NT2/D1 (cell line): ENCODE measurements at regions not wholly inside any gene's neighbourhood (a gene's known extent, or its start where the extent isn't known, plus 50 kb on each side); places are given as distances from the start of the nearest gene placed in this dataset.
"Not testable (repeated sequence)": the region's sequence is repeated elsewhere in the genome, so short reads cannot be mapped to it uniquely, and the experiment has no call there.

Experiments
- DNase-seq: peaks from one replicate; pipeline ENCODE4 v3.0.0-alpha.2; 2011; ENCODE audit warnings: low read depth, low spot score
- H3K27me3 ChIP-seq: 2 replicates; pipeline ENCODE4 v1.6.0; 2011; ENCODE audit warnings: mild to moderate bottlenecking; ENCODE audit not compliant: insufficient read length, insufficient read depth
- H3K36me3 ChIP-seq: 2 replicates; pipeline ENCODE4 v1.6.1; 2011; ENCODE audit warnings: mild to moderate bottlenecking, low read length, mixed read lengths; ENCODE audit not compliant: insufficient read depth, insufficient read length
- H3K4me1 ChIP-seq: 2 replicates; pipeline ENCODE4 v1.5.1; 2011; ENCODE audit not compliant: insufficient read depth, insufficient read length
- H3K4me3 ChIP-seq: 2 replicates; pipeline ENCODE4 v1.5.1; 2011; ENCODE audit warnings: low read depth; ENCODE audit not compliant: insufficient read length
- H3K9ac ChIP-seq: 2 replicates; pipeline ENCODE4 v1.6.0; 2011; ENCODE audit warnings: low read depth; ENCODE audit not compliant: insufficient read length
- H3K9me3 ChIP-seq: 2 replicates; pipeline ENCODE4 v1.5.1; 2011; ENCODE audit warnings: mild to moderate bottlenecking, low read length; ENCODE audit not compliant: insufficient read depth
- SUZ12 ChIP-seq: IDR thresholded peaks from 2 replicates; pipeline ENCODE4 v1.6.1; 2011; ENCODE audit not compliant: insufficient read length, insufficient read depth; ENCODE audit errors: extremely low read depth
- YY1 ChIP-seq: IDR thresholded peaks from 2 replicates; pipeline ENCODE4 v1.6.1; 2011; ENCODE audit not compliant: insufficient read length, insufficient read depth
- ZNF274 ChIP-seq: IDR thresholded peaks from 2 replicates; pipeline ENCODE4 v1.6.1; 2011; ENCODE audit warnings: mild to moderate bottlenecking, low read depth, low read length

GRCh38 chr6:82534876-82535275 is 171.3 kb downstream of the TPBG start:
- Histone ChIP-seq H3K4me3 (no peak overlapping the region), H3K27me3 (no peaks in the 10 kb centered on the region), H3K9me3 (no peaks in the 10 kb centered on the region), H3K9ac (no peak overlapping the region), H3K4me1 (no peaks in the 10 kb centered on the region), H3K36me3 (no peaks in the 10 kb centered on the region)
- TF ChIP-seq SUZ12 (no peak), ZNF274 (no peak), YY1 (no peak)
- DNase-seq: no peak

- not testable (repeated sequence) for H3K4me1 ChIP-seq, DNase-seq, H3K27me3 ChIP-seq, H3K9ac ChIP-seq, H3K9me3 ChIP-seq, H3K4me3 ChIP-seq, H3K36me3 ChIP-seq
These were observed 185.9 kb downstream of the TPBG start for GRCh38 chr6:82549480-82549879.

- H3K4me1 ChIP-seq, DNase-seq, H3K36me3 ChIP-seq, H3K9ac ChIP-seq, H3K27me3 ChIP-seq, H3K4me3 ChIP-seq, H3K9me3 ChIP-seq: not testable (repeated sequence)
These were observed 187.7 kb downstream of the TPBG start for GRCh38 chr6:82551311-82551710.

- Histone ChIP-seq H3K36me3 (no peaks in the 10 kb centered on the region), H3K27me3 (no peaks in the 10 kb centered on the region), H3K9me3 (no peaks in the 10 kb centered on the region), H3K4me3 (no peak overlapping the region), H3K9ac (no peak overlapping the region), H3K4me1 (no peaks in the 10 kb centered on the region)
- DNase-seq: no peak
- no peak for TF ChIP-seq ZNF274
- no peak for TF ChIP-seq SUZ12
- TF ChIP-seq YY1: no peak
These were observed 188.2 kb downstream of the TPBG start for GRCh38 chr6:82551831-82552230.

GRCh38 chr6:82553863-82554531 is 190.4 kb downstream of the TPBG start:
- no peak for DNase-seq
- no peak overlapping the region for H3K9ac ChIP-seq
- H3K9me3 ChIP-seq: peaks cover 4% of the 10 kb centered on the region; the same call in 1 of the 2 replicates
- H3K36me3 ChIP-seq: no peaks in the 10 kb centered on the region
- no peaks in the 10 kb centered on the region for H3K4me1 ChIP-seq
- no peaks in the 10 kb centered on the region for H3K27me3 ChIP-seq
- no peak overlapping the region for H3K4me3 ChIP-seq
- TF ChIP-seq ZNF274: no peak

- no peaks in the 10 kb centered on the region for H3K36me3 ChIP-seq
- H3K4me3 ChIP-seq: no peak overlapping the region
- H3K27me3 ChIP-seq: no peaks in the 10 kb centered on the region
- H3K9me3 ChIP-seq: peaks cover 4% of the 10 kb centered on the region; the same call in 1 of the 2 replicates
- TF ChIP-seq YY1 (no peak), ZNF274 (no peak), SUZ12 (no peak)
- H3K9ac ChIP-seq: no peak overlapping the region
- DNase-seq: no peak
- no peaks in the 10 kb centered on the region for H3K4me1 ChIP-seq
These were observed 191.0 kb downstream of the TPBG start for GRCh38 chr6:82554666-82555065.

GRCh38 chr6:82555801-82556200 is 192.2 kb downstream of the TPBG start:
- H3K9ac ChIP-seq: no peak overlapping the region
- TF ChIP-seq YY1 (no peak), ZNF274 (no peak), SUZ12 (no peak)
- H3K4me1 ChIP-seq: no peaks in the 10 kb centered on the region
- DNase-seq: no peak
- H3K4me3 ChIP-seq: no peak overlapping the region
- no peaks in the 10 kb centered on the region for H3K36me3 ChIP-seq
- H3K27me3 ChIP-seq: no peaks in the 10 kb centered on the region
- peaks cover 4% of the 10 kb centered on the region; the same call in 1 of the 2 replicates for H3K9me3 ChIP-seq

- not testable (repeated sequence) for H3K27me3 ChIP-seq, H3K9me3 ChIP-seq, H3K36me3 ChIP-seq, H3K9ac ChIP-seq, H3K4me3 ChIP-seq, H3K4me1 ChIP-seq, DNase-seq
These were observed 194.9 kb downstream of the TPBG start for GRCh38 chr6:82558531-82558930.
